ENCODE measurements at regions not wholly inside any gene's neighbourhood (a gene's known extent, or its start where the extent isn't known, plus 50 kb on each side); places are given as distances from the start of the nearest gene placed in this dataset.

GRCh38 chr7:91347290-91347689 is 83.1 kb downstream of the FZD1 start:
- TF ChIP-seq CTCF (IDR thresholded peaks at IDR 0.05) (no peak), POLR2A (IDR thresholded peaks at IDR 0.05) (no peak), EP300 (IDR thresholded peaks at IDR 0.05) (no peak)

Measured in gastroesophageal sphincter (tissue), 3 donors.